Astrocyte of the cerebellum (primary cell): ENCODE measurements at regions not wholly inside any gene's neighbourhood (a gene's known extent, or its start where the extent isn't known, plus 50 kb on each side); places are given as distances from the start of the nearest gene placed in this dataset.
A peak's percentile ranks its signal among the peaks of the same experiment; 100 is the strongest.

ENCODE experiments used
- DNase-seq: peaks from one replicate; pipeline ENCODE4 v3.0.0-alpha.2; 2011; ENCODE audit warnings: low read depth
- H3K4me3 ChIP-seq: 2 replicates; pipeline ENCODE4 v1.5.1; 2011; ENCODE audit warnings: mild to moderate bottlenecking, low read depth, low read length, moderate library complexity
- in situ Hi-C: cut with HindIII; loops from 2 replicates; pipeline ENCODE4 v1.10.0; 2017; ENCODE audit warnings: low sequenced_read_pairs
- TF ChIP-seq, protein P1 (sequence below): IDR thresholded peaks from 2 replicates; pipeline ENCODE4 v1.5.1; 2012; ENCODE audit warnings: low read length, low read depth, moderate library complexity, mild to moderate bottlenecking; ENCODE audit errors: missing control alignments

DNA sequence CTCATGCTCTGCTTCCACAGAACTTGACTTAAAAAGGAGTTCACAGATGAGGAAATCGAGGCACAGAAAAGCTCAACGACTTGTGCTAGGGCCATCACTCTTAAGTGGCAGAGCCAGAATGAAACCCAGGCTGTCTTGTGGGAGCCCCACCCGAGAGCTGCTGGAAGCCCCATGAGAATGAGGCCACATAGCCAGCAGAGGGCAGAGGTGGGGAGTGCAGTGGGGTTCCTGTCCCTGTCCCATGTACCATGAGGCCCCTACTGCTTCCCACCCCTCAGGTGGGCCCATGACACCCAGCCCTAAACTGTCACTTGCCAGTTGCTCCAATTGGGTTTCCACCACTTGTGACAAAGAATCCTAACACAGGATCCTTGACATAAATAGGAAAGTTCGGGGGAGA is 175.9 kb downstream of the IRS2 start:
- DNase-seq, result no peak
- TF ChIP-seq, protein P1, sequence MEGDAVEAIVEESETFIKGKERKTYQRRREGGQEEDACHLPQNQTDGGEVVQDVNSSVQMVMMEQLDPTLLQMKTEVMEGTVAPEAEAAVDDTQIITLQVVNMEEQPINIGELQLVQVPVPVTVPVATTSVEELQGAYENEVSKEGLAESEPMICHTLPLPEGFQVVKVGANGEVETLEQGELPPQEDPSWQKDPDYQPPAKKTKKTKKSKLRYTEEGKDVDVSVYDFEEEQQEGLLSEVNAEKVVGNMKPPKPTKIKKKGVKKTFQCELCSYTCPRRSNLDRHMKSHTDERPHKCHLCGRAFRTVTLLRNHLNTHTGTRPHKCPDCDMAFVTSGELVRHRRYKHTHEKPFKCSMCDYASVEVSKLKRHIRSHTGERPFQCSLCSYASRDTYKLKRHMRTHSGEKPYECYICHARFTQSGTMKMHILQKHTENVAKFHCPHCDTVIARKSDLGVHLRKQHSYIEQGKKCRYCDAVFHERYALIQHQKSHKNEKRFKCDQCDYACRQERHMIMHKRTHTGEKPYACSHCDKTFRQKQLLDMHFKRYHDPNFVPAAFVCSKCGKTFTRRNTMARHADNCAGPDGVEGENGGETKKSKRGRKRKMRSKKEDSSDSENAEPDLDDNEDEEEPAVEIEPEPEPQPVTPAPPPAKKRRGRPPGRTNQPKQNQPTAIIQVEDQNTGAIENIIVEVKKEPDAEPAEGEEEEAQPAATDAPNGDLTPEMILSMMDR, result peak; percentile 6
- no peak overlapping the region for H3K4me3 ChIP-seq
- in situ Hi-C loops, result no loop called here

DNA sequence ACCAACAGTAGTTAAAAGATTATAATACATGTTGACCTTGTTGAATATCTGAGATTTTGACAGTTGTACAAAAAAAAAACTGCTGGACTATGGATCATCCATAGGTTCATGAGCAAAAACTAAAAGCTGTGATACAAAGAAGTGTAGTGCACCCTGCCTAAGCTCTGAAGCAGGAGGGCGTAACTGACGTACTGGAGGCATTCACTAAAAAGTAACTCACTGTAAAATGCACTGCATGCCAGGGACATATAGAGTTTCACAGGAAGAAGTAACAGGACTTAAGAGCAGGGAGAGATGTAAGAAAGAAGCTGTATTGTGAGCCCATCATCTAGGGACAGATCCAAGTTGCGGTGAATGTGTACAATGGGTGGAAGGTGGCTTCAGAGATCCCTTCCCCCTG is 177.9 kb downstream of the IRS2 start:
- H3K4me3 ChIP-seq, result no peak overlapping the region
- TF ChIP-seq, protein P1, result no peak
- in situ Hi-C loops, result no loop called here
- DNase-seq, result no peak

DNA sequence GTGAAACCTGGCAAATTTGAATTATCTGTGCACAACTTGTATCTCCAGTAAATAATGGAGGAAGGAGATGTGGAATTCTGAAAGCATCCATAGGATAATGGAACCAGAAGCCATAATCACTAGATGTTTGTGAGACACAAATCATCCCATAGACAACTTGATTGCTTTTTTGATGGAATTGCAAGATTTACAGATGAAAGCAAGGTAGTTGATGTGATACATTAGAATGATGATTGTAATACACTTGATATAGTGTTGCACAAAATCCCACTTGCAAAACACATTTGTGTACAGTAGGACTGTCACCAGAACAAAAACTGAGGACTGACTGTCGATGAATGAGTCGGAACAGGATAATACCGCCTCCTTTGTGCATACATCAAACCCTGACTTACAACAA is 178.3 kb downstream of the IRS2 start:
- DNase-seq, result no peak
- TF ChIP-seq, protein P1, result no peak
- H3K4me3 ChIP-seq, result no peak overlapping the region
- in situ Hi-C loops, result no loop called here

DNA sequence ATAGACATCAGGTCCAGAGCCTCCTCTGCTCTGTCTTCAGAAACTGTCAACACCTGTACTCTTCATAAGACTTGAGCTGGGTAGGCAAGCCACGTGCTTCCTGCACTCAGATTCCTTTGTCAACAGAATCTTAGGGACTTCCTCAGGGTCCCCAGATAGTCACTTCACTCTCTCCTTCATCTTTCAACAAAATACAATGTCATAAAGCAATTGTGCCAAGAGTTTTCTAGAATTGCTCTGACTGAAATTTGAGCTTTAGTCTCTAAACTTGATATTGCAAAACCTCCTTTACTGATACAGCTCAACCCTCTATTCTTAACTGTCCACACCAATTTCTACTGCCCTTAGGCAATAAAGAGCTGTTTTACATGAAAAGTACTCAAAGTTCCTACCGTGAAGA is 179.9 kb downstream of the IRS2 start:
- in situ Hi-C loops, result no loop called here
- no peak overlapping the region for H3K4me3 ChIP-seq
- DNase-seq, result no peak
- TF ChIP-seq, protein P1, result no peak

DNA sequence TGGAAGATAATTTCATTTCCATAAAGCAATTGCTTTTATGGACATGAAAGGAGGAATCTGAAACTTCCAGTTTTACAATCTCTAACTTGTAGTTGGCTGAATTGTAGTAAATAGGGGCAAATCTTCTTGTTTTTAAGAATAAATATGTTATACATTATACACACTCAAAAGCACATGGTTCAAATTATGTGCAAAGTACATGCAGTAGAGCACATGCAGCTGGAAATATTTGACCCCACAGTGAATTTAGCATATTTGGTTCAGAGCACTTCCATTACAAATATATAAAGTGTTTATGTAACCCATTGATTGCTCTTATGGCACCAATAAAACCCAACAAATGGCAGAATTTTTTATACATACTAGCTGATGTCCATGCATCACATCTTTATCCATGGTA is 180.5 kb downstream of the IRS2 start:
- TF ChIP-seq, protein P1, result no peak
- no peak for DNase-seq
- in situ Hi-C loops, result no loop called here
- H3K4me3 ChIP-seq, result no peak overlapping the region

DNA sequence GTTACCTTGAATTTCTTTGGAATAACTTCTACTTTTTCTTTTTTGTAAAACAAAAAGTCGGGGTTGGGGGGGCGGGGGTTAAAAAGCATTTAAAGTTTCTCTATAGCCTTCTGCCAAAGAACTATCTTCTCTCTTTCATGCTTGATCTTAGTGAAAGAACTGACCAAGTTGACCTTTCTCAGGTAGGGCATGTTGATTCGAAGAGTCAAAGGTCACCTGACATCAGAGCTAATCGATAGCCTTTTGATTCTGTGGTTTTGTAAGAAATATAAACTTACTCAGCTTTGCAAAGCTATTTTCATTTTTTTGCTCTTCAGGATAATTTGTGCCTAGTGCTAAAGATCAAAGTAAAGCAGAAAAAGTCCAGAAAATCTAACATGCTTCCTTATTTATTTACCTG is 181.5 kb downstream of the IRS2 start:
- in situ Hi-C loops, result no loop called here
- TF ChIP-seq, protein P1, result no peak
- no peak overlapping the region for H3K4me3 ChIP-seq
- no peak for DNase-seq

DNA sequence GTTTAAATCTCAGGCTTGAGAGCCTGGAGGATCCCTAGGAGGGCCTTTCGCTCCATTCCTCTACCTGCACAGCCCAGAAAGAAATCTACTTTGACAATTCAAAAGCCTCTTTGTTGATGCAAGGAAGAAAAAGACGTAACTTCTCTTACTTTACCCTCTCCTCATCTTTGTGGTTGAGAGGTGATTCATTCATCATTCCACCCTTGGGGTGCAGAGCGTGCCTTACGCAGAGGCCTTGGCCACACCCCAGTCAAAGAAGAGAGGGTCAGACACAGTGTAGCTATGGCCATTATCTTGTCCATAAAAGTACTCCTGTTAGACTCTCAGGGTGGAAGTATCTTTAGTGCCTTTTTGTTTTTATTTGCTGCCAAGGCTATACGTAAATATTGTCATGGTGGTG is 184.0 kb downstream of the IRS2 start:
- H3K4me3 ChIP-seq, result no peak overlapping the region
- in situ Hi-C loops, result no loop called here
- TF ChIP-seq, protein P1, result no peak
- DNase-seq, result no peak
